ENCODE measurements at regions not wholly inside any gene's neighbourhood (a gene's known extent, or its start where the extent isn't known, plus 50 kb on each side); places are given as distances from the start of the nearest gene placed in this dataset.

GRCh38 chr9:29043072-29043471 lies 1469.8 kb upstream of the C9orf72 start:
- Histone ChIP-seq H3K4me1 (no peaks in the 10 kb centered on the region), H3K36me3 (no peaks in the 10 kb centered on the region), H3K27ac (no peak overlapping the region), H3K4me3 (no peak overlapping the region), H3K27me3 (no peaks in the 10 kb centered on the region), H3K9me3 (no peaks in the 10 kb centered on the region)
- TF ChIP-seq CTCF (IDR thresholded peaks at IDR 0.05): no peak
- 42 to 50% (median 47%) methylated on average over 1 of the region's 1 CpG for WGBS, 4 donors
- DNase-seq (no peak), ATAC-seq (no peak)
- intact Hi-C loops (cut with DNase I): no loop called here

GRCh38 chr9:29044959-29045358 lies 1471.7 kb upstream of the C9orf72 start:
- TF ChIP-seq POLR2A (IDR thresholded peaks at IDR 0.05) (no peak), CTCF (IDR thresholded peaks at IDR 0.05) (no peak)
- Histone ChIP-seq H3K27me3 (no peaks in the 10 kb centered on the region), H3K4me3 (no peak overlapping the region), H3K4me1 (no peaks in the 10 kb centered on the region), H3K27ac (no peak overlapping the region), H3K36me3 (no peaks in the 10 kb centered on the region), H3K9me3 (no peaks in the 10 kb centered on the region)
- no peak for ATAC-seq
- intact Hi-C loops (cut with DNase I): no loop called here
- DNase-seq: no peak
- WGBS, 4 donors: 72 to 78% (median 77%) methylated on average over 2 of the region's 2 CpGs

GRCh38 chr9:29060041-29060440 lies 1486.8 kb upstream of the C9orf72 start:
- no peak for TF ChIP-seq CTCF (IDR thresholded peaks at IDR 0.05)
- no peak for TF ChIP-seq POLR2A (IDR thresholded peaks at IDR 0.05)

GRCh38 chr9:29062446-29062845 lies 1489.2 kb upstream of the C9orf72 start:
- no peak overlapping the region for H3K27ac ChIP-seq
- H3K4me1 ChIP-seq: no peaks in the 10 kb centered on the region
- H3K36me3 ChIP-seq: no peaks in the 10 kb centered on the region
- no peak for TF ChIP-seq CTCF (IDR thresholded peaks at IDR 0.05)
- TF ChIP-seq POLR2A (IDR thresholded peaks at IDR 0.05): no peak
- WGBS, 4 donors: 34 to 45% (median 36%) methylated on average over 1 of the region's 1 CpG
- H3K9me3 ChIP-seq: peaks cover 0 to 3% (median 0%) of the 10 kb centered on the region in 12 donors
- DNase-seq (no peak), ATAC-seq (no peak)
- no peak overlapping the region for H3K4me3 ChIP-seq
- H3K27me3 ChIP-seq: no peaks in the 10 kb centered on the region
- intact Hi-C loops (cut with DNase I): loop anchor here in 1 of 10 donors (10.0 kb wide), 1 partner anchor 612 kb away; no protein-coding TSS in a partner anchor

More at GRCh38 chr9:29060041-29060440, 1486.8 kb upstream of the C9orf72 start:
- WGBS, 4 donors: 27 to 39% (median 30%) methylated on average over 1 of the region's 1 CpG
- Histone ChIP-seq H3K27ac (no peak overlapping the region), H3K4me1 (no peaks in the 10 kb centered on the region), H3K36me3 (no peaks in the 10 kb centered on the region), H3K27me3 (no peaks in the 10 kb centered on the region), H3K9me3 (peaks cover 0 to 9% (median 0%) of the 10 kb centered on the region in 12 donors), H3K4me3 (no peak overlapping the region)
- no peak for DNase-seq
- ATAC-seq: no peak
- intact Hi-C loops (cut with DNase I): loop anchor here in 1 of 10 donors (10.0 kb wide), 1 partner anchor 615 kb away; no protein-coding TSS in a partner anchor
